ENCODE measurements at regions not wholly inside any gene's neighbourhood (a gene's known extent, or its start where the extent isn't known, plus 50 kb on each side); places are given as distances from the start of the nearest gene placed in this dataset.

DNA sequence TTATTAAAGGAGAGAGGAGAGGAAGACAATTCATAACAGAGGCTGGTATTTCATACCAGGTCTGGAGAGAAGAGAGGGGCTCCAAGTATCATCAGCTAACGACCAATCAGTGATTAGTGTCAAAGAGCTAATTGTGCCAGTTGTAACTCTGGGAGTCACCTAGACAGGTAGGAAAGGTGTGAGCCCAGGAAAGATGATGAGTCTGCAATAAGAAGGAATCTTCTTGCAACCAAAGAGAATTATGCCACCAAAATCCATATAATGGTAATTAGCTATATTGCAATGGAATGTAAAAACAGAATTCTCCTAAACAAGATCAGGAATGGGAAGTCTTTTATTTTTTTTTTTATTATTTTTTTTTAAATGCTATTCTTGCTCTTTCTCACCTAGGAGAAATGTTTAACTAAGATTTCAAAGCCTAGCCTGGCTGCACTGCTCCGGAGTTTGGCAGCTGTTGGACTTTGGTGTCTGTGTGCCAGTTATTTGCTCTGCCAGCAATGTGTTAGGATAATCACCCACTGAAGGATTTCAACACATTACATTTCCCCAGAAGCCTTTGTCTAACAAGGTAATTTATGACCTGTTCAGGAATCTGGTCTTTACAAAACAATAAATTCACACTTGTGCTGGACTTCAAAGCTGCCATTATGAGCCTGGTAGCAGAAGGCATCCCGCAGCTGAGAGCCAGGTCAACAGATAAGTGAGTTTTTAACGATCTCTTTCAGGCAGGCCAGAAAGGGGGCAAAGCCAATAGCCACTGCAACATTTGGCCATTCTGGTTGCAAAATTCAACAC lies 89.4 kb downstream of the FOXB1 start:
- DNase-seq (ENCODE audit: low spot score), result peak; percentile 17

DNA sequence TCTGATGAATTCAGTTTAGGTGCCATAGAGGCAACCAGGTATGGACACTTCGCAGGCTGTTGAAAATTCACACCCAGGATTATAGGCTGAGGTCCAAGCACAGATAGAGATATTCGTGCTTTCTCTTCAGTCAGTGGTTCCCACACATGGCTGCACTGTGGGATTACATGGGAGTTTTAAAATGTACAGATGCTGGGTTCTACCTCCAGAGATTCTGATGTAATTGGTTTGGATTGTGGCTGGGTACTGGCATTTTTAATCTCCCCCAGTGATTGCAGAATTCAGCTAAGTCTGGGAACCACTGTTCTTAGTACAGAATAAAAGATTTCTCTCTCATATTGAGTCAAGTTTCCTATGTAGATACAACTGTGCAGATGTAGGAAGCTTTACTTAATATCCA lies 91.6 kb downstream of the FOXB1 start:
- no peak for DNase-seq (ENCODE audit: low spot score)

DNA sequence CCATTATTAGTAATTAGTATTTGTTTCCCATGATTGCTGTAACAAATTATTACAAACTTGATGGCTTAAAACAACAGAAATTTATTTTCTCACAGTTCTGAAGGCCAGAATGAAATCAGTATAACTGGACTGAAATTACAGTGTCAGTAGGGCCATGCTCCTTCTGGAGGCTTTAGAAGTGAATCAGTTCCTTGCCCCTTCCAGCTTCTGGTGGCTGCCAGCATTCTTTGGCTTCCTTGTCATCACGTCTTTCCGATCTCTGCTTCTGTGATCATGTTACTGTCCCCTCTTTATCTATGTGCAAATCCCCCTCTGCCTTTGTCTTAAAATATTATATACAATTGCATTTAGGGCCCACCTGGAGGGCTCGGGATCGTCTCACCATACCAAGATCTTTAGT lies 92.0 kb downstream of the FOXB1 start:
- DNase-seq (ENCODE audit: low spot score), result no peak

DNA sequence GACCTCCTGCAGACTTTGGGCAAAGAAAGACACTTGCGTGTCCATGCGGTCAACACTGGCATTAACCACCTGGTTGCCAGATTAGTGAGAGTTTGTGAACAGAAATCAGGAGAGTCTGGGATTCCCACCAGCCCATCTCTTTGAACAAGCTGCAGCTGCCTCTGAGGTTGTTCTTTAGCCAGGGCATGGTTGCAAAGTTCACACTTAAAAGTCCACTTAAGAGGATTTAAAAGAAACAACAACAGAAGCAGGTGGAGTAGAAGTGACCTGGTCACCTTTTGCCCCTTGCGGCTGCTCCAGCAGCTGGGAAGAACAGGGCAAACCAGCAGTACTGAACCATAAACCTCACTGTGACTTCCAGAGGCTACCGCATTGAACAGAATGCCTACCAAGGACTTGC lies 97.3 kb downstream of the FOXB1 start:
- DNase-seq (ENCODE audit: low spot score), result no peak

DNA sequence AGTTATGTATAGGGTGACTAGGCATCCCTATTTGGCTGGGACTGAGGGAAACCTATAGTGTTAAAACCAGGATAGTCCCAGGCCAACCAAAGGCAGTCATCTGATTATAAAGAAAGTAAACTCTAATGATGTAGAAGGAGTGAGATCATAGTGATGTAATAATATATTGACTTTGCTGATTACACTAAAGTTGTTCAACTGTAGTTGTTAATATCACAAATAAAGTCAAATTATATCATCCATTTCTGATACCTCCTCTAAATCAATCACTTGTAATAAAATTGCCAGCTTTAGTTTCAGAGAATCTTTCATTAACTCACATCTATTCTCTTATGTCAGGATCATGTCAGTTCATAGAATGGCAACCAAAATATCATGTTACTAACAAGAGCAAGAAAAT lies 98.6 kb downstream of the FOXB1 start:
- no peak for DNase-seq (ENCODE audit: low spot score)

DNA sequence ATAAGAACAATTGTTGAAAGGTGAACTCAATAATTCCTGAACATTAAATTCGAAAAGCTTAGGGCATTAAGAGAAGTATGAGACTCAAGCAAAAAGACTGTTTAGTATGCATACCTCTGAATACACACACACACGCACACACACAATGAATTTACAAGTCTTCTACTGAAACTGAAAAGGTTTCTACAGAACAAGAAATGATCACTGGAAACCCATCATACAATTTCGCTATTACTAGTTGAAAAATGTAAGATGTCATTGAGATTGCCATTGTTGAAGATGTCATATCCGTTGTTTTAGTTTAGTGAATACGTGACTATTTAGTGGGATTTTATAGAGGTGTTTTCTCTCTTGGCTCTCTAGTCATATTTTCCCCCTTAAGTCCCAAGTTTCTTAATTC lies 106.8 kb downstream of the FOXB1 start:
- no peak for DNase-seq (ENCODE audit: low spot score)

DNA sequence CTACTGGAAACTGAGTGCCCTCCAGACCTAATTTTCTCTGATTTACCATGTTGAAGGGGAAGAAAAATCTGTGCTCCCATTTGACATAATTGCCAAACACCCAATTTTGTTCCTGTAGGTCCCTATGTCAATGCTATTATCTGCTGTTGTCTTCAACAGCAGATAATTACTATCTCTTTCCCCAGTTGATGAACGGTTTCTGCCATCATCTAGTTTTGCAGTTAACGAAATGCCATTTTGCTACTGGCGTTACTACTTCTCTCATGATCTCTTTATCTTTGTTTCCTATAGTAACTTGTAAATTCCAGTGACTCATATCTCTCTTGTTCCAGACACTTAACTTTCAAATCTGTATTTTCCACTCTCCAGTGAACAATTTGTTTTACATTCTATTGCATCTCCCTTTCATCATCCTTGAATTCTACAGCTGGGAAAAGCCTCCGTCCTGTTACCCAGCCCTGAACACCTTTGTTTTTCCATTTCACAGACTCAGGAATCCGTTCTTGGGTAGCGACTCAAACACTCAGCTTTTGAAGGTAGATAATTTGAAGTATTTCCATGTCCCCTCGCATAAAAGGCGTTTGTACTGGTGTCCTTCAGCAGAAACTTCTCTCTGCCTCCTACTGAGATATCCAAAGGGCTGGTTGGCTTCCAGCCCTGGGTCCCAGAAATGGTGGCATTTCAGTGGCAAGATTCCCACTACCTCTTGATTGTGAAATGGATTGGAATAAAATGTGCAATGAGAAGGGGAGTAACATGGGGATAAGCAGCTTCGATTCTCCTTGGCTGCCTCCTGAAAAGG lies 111.7 kb downstream of the FOXB1 start:
- no peak for DNase-seq (ENCODE audit: low spot score)

DNA sequence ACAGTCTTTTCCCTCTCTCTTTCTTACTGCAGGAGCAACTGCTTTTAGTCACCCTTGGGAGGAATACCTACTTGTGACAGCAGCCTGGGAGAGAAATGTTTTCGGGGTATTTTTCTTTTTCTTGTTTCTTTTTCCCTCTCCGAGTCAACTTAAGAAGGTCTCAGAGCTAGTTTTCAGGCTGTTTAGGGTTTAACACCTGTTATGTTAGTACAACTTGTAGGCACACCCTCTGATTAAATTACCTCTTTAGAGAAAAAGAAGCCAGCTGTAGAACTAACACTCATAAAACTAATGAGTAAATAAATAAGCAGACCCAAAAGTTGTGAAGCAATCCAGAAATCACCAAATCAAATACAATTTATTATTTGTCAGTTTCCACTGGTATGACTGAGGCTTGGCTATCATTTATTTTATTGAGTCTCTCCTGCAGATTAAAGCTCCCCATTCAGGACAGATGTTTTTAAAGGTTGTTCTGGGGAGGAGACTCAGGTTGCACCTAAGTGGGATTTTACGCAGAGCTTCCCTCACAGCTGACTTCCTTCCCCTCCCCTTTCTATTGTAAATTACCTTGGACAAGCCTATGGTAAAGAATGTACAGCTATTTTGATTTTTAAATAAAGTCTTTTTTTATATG lies 112.5 kb downstream of the FOXB1 start:
- no peak for DNase-seq (ENCODE audit: low spot score)

DNA sequence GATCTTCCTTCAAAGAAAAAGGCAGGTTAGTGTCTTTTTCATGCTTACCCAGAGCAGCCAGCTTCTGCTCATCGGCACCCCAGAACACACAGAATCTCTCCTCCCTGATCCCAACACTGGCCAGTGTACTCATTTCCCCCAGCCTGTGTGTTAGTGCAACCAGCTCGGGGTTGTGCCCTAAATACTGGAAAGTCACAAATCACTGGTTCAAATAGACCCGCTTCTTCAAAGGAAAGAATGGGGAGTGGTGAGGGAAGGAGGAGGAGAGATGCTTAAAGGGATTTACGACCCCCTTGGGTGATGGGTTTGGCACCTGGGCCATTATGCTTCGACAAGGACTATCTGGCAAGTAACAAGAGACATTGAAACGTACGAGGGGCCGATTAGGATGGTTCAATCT lies 114.0 kb downstream of the FOXB1 start:
- no peak for DNase-seq (ENCODE audit: low spot score)

DNA sequence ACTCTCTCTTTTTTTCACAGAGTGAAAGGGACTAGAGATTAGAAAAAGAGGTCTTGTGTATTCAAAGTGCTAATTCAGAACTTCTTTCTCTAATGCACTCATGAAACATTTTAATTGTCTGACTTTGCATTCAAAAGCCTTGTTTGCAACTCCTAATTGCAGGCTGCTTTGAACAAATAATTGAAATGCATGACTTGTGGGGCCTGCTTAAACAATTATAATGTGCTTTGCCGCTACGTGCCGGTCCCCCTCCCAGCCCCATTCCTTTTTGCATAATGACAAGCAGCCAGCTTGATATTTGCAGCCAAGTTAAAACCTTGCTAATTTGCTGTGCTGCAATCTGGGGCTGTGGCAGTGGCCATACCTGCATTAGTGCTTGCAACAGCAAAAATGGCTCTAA lies 114.5 kb downstream of the FOXB1 start:
- DNase-seq (ENCODE audit: low spot score), result no peak

DNA sequence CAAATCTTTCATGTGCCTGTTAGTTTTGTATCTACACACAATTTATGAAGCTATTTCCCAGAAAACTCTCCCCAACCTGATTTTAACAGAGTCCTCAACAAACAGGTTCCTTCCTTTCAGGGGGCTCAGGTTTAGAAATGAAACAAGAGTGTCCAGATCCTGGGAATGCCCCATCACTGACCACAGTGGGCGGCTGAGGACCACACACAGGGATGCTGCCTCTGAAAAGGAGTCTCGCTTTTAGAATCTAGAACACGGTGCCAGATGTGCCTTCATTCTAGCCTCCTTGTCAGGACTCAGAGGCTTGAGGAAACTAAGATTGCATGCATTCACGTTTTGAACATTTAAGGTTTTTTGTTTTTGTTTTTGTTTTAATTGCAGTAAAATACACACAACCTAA lies 115.0 kb downstream of the FOXB1 start:
- DNase-seq (ENCODE audit: low spot score), result no peak

DNA sequence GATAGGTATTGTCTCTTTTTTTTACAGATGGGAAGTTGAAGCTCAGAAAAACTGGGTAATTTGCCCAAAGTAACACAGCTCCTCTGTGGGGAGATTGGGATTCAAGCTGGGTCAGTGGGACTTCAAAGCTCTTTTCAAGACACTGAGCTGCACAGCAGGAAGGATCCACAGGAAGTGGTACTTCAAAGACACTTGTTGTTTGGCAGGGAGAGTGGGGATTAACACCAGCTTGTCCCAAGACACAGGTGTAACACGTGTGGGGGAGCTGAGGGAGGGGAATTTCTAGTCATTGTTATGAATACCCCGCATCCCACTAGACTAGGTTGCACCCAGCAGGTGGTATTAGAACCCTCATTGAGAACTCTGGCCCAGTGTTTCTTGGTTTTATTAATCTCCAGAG lies 116.0 kb downstream of the FOXB1 start:
- DNase-seq (ENCODE audit: low spot score), result no peak

DNA sequence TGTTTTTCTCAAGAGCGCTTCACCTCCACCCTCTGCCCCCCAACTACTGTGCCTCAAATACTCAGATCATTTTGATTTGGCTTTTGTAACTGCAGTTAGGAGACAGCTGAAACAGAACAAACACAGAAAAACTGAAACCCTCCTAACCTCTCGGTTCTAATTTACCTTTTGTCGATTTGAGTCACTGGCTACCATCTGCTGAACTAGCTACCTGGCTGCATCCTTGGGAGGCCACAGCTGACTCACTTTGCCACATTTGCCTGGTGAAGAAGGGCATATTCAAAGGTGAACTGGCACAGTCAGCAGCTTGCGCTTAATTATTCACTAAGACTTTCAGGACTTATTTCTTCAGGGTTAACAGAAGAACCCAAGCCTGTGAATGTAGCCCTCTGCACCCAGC lies 117.7 kb downstream of the FOXB1 start:
- DNase-seq (ENCODE audit: low spot score), result peak; percentile 31

DNA sequence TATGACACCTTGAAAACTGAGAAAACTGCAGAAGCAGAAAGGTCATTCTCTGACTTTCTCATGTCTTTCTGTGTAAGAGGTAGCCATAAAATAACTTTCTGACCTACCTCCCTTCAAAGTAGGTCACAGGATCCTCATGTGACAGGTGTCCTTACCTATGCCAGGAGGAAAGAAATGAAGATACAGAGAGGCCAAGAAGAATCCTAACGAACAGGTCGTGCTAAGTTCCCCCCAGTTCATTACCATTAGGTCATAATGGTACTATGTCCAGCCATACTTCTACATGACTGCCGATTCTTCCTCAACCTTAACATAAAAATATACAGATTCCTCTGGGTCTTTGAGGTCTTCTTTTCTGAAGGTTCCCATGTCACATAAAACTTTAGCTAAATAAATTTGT lies 118.6 kb downstream of the FOXB1 start:
- DNase-seq (ENCODE audit: low spot score), result no peak

DNA sequence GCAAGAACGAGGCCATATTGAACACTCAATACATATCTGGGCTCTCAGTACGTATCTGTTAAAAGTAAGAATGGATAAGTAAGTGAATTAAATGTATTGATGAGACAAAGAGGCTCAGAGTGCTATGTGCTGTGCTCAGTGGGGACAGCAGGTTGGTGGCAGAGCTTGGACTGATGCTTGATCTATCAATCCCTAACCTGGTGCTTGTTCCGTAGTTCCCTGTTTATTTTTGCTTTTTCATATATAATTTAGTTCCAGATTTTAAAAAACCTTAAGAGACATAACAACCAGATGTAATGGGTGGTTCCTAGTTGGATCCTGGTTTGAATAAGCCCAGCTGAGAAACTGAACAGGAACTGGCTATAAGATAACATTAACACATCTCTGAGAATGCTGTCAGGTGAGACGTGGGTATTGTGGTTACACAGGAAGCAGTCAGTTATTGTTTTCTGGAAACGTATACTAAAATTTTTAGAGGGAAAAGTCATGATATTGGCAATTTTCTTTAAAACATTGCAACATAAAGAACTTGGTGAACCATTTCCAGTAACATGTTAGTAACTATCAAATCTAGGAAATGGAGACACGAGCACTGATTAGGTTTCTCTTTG lies 120.5 kb downstream of the FOXB1 start:
- no peak for DNase-seq (ENCODE audit: low spot score)

DNA sequence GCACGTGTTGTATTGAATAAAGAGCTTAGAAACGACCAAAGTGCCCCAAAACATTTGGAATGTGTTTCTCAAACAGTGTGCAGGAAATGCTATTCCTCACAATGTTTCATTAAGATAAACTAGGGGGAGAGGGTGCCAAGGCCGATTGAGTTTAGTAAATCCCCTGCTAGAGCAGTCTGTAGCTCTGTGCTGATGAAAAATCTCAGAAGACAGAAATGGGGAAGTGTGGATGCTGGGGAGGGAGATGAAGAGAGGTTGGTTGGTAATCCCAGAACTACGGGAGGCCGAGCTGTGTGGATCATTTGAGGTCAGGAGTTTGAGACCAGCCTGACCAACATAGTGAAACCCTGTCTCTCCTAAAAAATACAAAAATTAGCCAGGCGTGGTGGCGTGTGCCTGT lies 121.2 kb downstream of the FOXB1 start:
- no peak for DNase-seq (ENCODE audit: low spot score)

DNA sequence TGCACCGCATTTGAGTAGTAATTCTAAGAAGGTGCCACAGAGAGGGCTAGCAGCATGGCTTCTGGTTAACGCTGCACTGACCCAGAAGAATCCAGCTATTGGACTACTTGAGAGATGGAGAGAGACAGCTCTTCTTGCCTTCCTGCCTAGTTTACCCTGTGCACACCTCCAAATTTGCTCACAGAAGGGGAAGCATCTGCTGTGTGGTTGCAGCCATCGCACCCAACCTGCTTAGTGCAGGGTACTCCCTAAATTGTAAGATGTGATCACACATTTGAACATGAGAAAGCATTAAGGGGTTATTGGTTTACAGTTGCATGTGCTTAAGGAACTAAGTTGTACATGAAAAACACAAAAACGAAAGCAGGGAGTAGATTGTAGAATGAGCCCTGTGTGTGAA lies 122.1 kb downstream of the FOXB1 start:
- DNase-seq (ENCODE audit: low spot score), result no peak

DNA sequence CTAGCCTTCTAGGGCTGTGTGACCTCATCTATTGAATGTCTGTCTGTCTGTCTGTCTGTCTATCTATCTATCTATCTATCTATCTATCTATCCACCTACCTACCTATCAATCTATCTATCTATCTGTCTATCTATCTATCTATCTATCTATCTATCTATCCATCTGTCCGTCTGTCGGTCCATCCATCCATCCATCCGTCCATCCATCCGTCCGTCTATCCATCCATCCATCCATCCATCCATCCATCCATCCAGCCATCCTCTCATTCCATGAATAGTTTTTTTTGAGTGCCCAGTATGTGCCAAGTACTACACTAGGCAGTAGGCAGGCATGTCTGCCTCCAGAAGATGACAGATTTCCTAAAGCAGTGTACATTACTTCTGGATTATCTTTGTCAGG lies 122.5 kb downstream of the FOXB1 start:
- DNase-seq (ENCODE audit: low spot score), result no peak

DNA sequence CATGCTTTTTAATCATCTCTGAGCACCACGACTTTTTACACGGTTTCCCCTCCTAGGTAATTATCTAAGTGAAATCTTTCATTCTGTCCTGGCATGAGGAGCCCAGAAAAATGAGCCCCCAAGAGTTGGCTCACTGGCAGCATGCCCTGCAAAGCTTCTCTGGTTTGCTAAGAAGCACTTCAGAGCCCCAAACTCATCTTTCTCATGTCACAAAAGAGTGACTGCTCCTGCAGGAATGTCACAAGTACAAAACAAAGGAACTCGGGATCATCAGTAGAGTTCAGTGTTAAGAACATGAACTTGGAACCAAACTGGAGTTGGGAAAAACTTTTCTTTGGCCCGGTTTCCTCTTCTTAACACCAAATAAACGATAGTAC lies 123.9 kb downstream of the FOXB1 start:
- no peak for DNase-seq (ENCODE audit: low spot score)

DNA sequence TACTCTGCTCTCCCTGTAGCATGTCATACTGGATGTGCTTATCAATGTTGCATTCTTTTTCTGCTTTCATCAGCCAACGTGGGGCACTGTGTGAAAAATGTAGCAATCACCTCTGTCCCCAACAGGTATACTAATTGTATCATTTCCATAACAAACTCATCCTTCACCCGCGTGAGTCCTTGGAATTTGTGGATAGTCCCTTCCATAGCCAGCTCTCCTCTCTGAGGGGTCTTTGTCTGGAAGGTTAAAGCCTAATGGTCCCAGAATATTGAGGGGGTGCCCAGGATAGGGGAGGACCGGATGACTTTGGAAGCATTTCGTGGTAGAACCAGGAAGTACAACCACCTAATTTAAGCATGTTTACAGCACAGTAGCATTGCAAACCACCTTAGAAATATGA lies 124.6 kb downstream of the FOXB1 start:
- DNase-seq (ENCODE audit: low spot score), result no peak

DNA sequence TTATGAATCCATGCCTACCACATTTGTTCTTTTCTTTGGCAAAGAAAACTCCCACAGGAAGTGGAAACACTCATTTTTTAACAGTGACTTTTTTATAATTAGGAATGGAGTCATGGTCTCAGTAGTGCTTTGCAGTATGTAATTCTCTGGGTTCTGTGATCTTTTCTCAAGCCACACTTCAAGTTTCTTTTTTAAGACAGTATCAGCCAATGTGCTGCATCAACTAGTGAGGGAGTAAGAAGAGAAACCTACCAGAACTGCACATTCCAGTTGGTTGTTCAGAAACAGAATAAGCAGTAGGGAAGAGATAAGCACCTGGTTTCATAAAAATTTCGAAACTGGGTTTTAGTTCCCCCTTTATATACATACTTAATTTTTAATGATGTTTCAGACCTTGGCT lies 126.3 kb downstream of the FOXB1 start:
- no peak for DNase-seq (ENCODE audit: low spot score)

DNA sequence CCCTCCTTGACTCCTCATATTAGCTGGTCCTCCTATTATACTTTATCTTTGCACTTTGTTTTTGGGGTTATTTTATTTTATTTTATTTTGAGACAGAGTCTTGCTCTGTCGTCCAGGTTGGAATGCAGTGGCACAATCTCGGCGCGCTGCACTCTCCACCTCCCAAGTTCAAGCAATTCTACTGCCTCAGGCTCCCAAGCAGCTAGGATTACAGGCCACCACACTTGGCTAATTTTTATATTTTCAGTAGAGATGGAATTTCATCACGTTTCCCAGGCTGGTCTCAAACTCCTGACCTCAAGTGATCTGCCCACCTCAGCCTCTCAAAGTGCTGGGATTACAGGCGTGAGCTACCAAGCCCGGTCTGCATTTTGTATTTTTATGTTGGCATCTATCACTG lies 126.7 kb downstream of the FOXB1 start:
- no peak for DNase-seq (ENCODE audit: low spot score)

DNA sequence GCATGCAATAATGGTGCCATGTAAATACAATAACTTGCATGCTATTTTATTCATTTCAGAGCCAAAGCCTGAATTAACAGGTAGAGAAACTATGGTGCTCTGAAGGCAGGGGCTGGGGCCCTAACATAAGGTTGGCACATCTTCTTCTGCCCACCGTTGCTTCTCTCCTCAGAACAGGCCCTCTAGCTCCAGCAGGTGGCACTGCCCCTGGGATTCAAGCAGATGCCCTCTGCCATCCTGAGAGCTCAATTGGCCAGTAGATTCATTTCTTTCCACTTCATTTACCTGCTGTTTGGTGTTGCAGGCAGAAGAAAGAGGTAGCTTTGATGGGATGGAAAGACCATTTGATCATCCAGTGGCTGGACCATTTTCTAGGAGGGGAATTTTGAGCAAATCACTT lies 130.5 kb downstream of the FOXB1 start:
- no peak for DNase-seq (ENCODE audit: low spot score)
